PFSK-1 (cell line): ENCODE measurements at regions not wholly inside any gene's neighbourhood (a gene's known extent, or its start where the extent isn't known, plus 50 kb on each side); places are given as distances from the start of the nearest gene placed in this dataset.

ENCODE experiments used
- POLR2AphosphoS5 ChIP-seq: IDR thresholded peaks from 2 replicates; pipeline ENCODE4 v1.6.1; 2012; ENCODE audit warnings: low read depth, mild to moderate bottlenecking, control low read depth, low read length, moderate library complexity
- SIN3A ChIP-seq: IDR thresholded peaks from 2 replicates; pipeline ENCODE4 v1.6.1; 2012; ENCODE audit warnings: mild to moderate bottlenecking, low read length, moderate library complexity, borderline replicate concordance; ENCODE audit not compliant: insufficient read depth
- TAF1 ChIP-seq: IDR thresholded peaks from 2 replicates; pipeline ENCODE4 v1.6.1; 2012; ENCODE audit warnings: low read length, control low read depth, borderline replicate concordance; ENCODE audit not compliant: insufficient read depth

- TF ChIP-seq POLR2AphosphoS5 (no peak), SIN3A (no peak), TAF1 (no peak)
Measured at GRCh38 chr14:97517566-97518234, 720.5 kb downstream of the VRK1 start.
